WTC11 (cell line): ENCODE measurements at regions not wholly inside any gene's neighbourhood (a gene's known extent, or its start where the extent isn't known, plus 50 kb on each side); places are given as distances from the start of the nearest gene placed in this dataset.
"Not testable (repeated sequence)": the region's sequence is repeated elsewhere in the genome, so short reads cannot be mapped to it uniquely, and the experiment has no call there.

ENCODE experiments used
- ATAC-seq: fragments of 200-7000 bp; cut with Tn5 transposase; 2 replicates; pipeline ENCODE4 v1.10.0; 2021; ENCODE audit warnings: mild to moderate bottlenecking, moderate library complexity
- CTCF ChIA-PET: fragments of 300-600 bp; sonication (Branson Sonifier 250); formaldehyde crosslinking; loops from one replicate; lab custom pipeline; 2021; ENCODE audit warnings: antibody characterized with exemption; lab: Charles Lee
- POLR2A ChIA-PET: fragments of 350-600 bp; sonication (Branson Sonifier 250); formaldehyde crosslinking; loops from one replicate; lab custom pipeline; 2021; ENCODE audit warnings: antibody characterized with exemption; lab: Charles Lee
- DNase-seq: peaks from one replicate; pipeline ENCODE4 v3.0.0; 2021; ENCODE audit warnings: low spot score
- H3K27ac Mint-ChIP-seq: 2 replicates; pipeline ENCODE4 v1.8.0; 2021; ENCODE audit warnings: mixed read lengths
- H3K27me3 Mint-ChIP-seq: 2 replicates; pipeline ENCODE4 v1.8.0; 2021; ENCODE audit warnings: low read depth, mild to moderate bottlenecking, moderate library complexity, mixed read lengths
- H3K36me3 Mint-ChIP-seq: 2 replicates; pipeline ENCODE4 v1.8.0; 2021; ENCODE audit warnings: mixed read lengths
- H3K4me1 Mint-ChIP-seq: 2 replicates; pipeline ENCODE4 v1.8.0; 2022; ENCODE audit warnings: mixed read lengths
- H3K4me3 Mint-ChIP-seq: 2 replicates; pipeline ENCODE4 v1.8.0; 2021; ENCODE audit warnings: mild to moderate bottlenecking, moderate library complexity, mixed read lengths
- H3K9me3 Mint-ChIP-seq: 2 replicates; pipeline ENCODE4 v1.8.0; 2021; ENCODE audit warnings: mixed read lengths
- ATF3 ChIP-seq: sonication (generic); formaldehyde crosslinking; conservative IDR thresholded peaks from 2 replicates; pipeline ENCODE4 v1.8.1; 2022; ENCODE audit warnings: mild to moderate bottlenecking, missing genetic modification reagents
- ERG ChIP-seq: fragments of 250-450 bp; sonication (Bioruptor Pico); IDR thresholded peaks from 2 replicates; pipeline ENCODE4 v1.8.0; 2021; ENCODE audit warnings: mild to moderate bottlenecking
- ESRRA ChIP-seq: sonication (generic); formaldehyde crosslinking; IDR thresholded peaks from 2 replicates; pipeline ENCODE4 v1.8.1; 2022; ENCODE audit warnings: mild to moderate bottlenecking, missing genetic modification reagents, borderline replicate concordance
- FOXK1 ChIP-seq: sonication (generic); formaldehyde crosslinking; IDR thresholded peaks from 2 replicates; pipeline ENCODE4 v1.8.0; 2022; ENCODE audit warnings: mild to moderate bottlenecking, moderate library complexity, missing genetic modification reagents
- GRHL2 ChIP-seq: fragments of 250-450 bp; sonication (Bioruptor Pico); IDR thresholded peaks from 2 replicates; pipeline ENCODE4 v1.8.0; 2022; ENCODE audit warnings: mild to moderate bottlenecking, moderate library complexity; ENCODE audit not compliant: insufficient replicate concordance, severe bottlenecking
- MYBL2 ChIP-seq: sonication (generic); formaldehyde crosslinking; IDR thresholded peaks from 2 replicates; pipeline ENCODE4 v1.8.1; 2023; ENCODE audit warnings: mild to moderate bottlenecking, moderate library complexity, missing genetic modification reagents
- NFYB ChIP-seq: sonication (generic); formaldehyde crosslinking; conservative IDR thresholded peaks from 2 replicates; pipeline ENCODE4 v1.8.0; 2022; ENCODE audit warnings: low read depth, missing genetic modification reagents
- OVOL2 ChIP-seq: fragments of 250-450 bp; sonication (Bioruptor Pico); IDR thresholded peaks from 2 replicates; pipeline ENCODE4 v1.9.0; 2021; ENCODE audit warnings: mild to moderate bottlenecking, borderline replicate concordance
- RELA ChIP-seq: sonication (generic); formaldehyde crosslinking; IDR thresholded peaks from 2 replicates; pipeline ENCODE4 v1.8.1; 2022; ENCODE audit warnings: missing genetic modification reagents, mild to moderate bottlenecking, borderline replicate concordance
- RORB ChIP-seq: fragments of 250-450 bp; sonication (Bioruptor Pico); IDR thresholded peaks from 2 replicates; pipeline ENCODE4 v1.9.0; 2021; ENCODE audit warnings: mild to moderate bottlenecking
- SOX15 ChIP-seq: fragments of 250-450 bp; sonication (Bioruptor Pico); IDR thresholded peaks from 2 replicates; pipeline ENCODE4 v1.9.0; 2021; ENCODE audit warnings: mild to moderate bottlenecking
- TEAD1 ChIP-seq: sonication (generic); formaldehyde crosslinking; IDR thresholded peaks from 2 replicates; pipeline ENCODE4 v1.8.0; 2022; ENCODE audit warnings: mild to moderate bottlenecking, missing genetic modification reagents
- USF2 ChIP-seq: sonication (generic); formaldehyde crosslinking; IDR thresholded peaks from 2 replicates; pipeline ENCODE4 v1.8.1; 2023; ENCODE audit warnings: mild to moderate bottlenecking, missing genetic modification reagents, moderate library complexity
- ZBTB21 ChIP-seq: sonication (generic); formaldehyde crosslinking; IDR thresholded peaks from 2 replicates; pipeline ENCODE4 v1.8.1; 2023; ENCODE audit warnings: mild to moderate bottlenecking, missing genetic modification reagents, borderline replicate concordance
- ZNF416 ChIP-seq: fragments of 250-450 bp; sonication (Bioruptor Pico); IDR thresholded peaks from 2 replicates; pipeline ENCODE4 v1.9.0; 2021; ENCODE audit warnings: mild to moderate bottlenecking, inconsistent platforms
- ZNF423 ChIP-seq: fragments of 250-450 bp; sonication (Bioruptor Pico); IDR thresholded peaks from 2 replicates; pipeline ENCODE4 v2.1.2; 2022; ENCODE audit warnings: mild to moderate bottlenecking, moderate library complexity
- ZNF425 ChIP-seq: fragments of 250-450 bp; sonication (Bioruptor Pico); conservative IDR thresholded peaks from 2 replicates; pipeline ENCODE4 v1.9.0; 2021; ENCODE audit warnings: mild to moderate bottlenecking
- ZNF671 ChIP-seq: fragments of 250-450 bp; sonication (Bioruptor Pico); IDR thresholded peaks from 2 replicates; pipeline ENCODE4 v1.8.0; 2021; ENCODE audit warnings: mild to moderate bottlenecking

GRCh38 chr4:187393531-187394344 lies 601.8 kb upstream of the ZFP42 start:
- H3K27ac Mint-ChIP-seq, result no peak overlapping the region
- ATAC-seq, result no peak
- no peaks in the 10 kb centered on the region; the same call in 1 of the 2 replicates for H3K4me1 Mint-ChIP-seq
- TF ChIP-seq ATF3 (CRISPR knock-in tag) (no peak), ZNF416 (CRISPR knock-in tag) (no peak)
- H3K4me3 Mint-ChIP-seq, result no peak overlapping the region
- no peak for DNase-seq
- ChIA-PET CTCF (no interaction called here), POLR2A (no interaction called here)
- no peaks in the 10 kb centered on the region for H3K27me3 Mint-ChIP-seq
- no peaks in the 10 kb centered on the region for H3K36me3 Mint-ChIP-seq
- no peaks in the 10 kb centered on the region for H3K9me3 Mint-ChIP-seq

GRCh38 chr4:187396106-187396505 lies 599.5 kb upstream of the ZFP42 start:
- no peak for TF ChIP-seq TEAD1
- TF ChIP-seq SOX15 (CRISPR knock-in tag), result no peak
- no peak for TF ChIP-seq ESRRA (CRISPR knock-in tag)
- no peak for TF ChIP-seq MYBL2 (CRISPR knock-in tag)
- no peak for TF ChIP-seq FOXK1
- TF ChIP-seq ZNF671, result no peak
- no peak for TF ChIP-seq ERG (CRISPR knock-in tag)
- TF ChIP-seq GRHL2, result no peak
- no peak for TF ChIP-seq RELA (CRISPR knock-in tag)
- TF ChIP-seq ZBTB21 (CRISPR knock-in tag), result no peak
- no peak for TF ChIP-seq USF2 (CRISPR knock-in tag)
- TF ChIP-seq ZNF423 (CRISPR knock-in tag), result no peak
- no peak for TF ChIP-seq ZNF425 (CRISPR knock-in tag)
- no peak for TF ChIP-seq RORB
- no peak for TF ChIP-seq NFYB (CRISPR knock-in tag)
- TF ChIP-seq OVOL2 (CRISPR knock-in tag), result no peak
- H3K36me3 Mint-ChIP-seq, result no peaks in the 10 kb centered on the region
- DNase-seq (no peak), ATAC-seq (no peak; the same call in 1 of the 2 replicates)
- POLR2A ChIA-PET, result no interaction called here
- CTCF ChIA-PET, result interaction anchor here (1.0 kb wide), 1 partner anchor 16 kb away, joined by 4 read pairs; no protein-coding TSS in a partner anchor
- no peaks in the 10 kb centered on the region; the same call in 1 of the 2 replicates for H3K4me1 Mint-ChIP-seq
- H3K9me3 Mint-ChIP-seq, result no peaks in the 10 kb centered on the region
- no peak overlapping the region for H3K27ac Mint-ChIP-seq
- no peak overlapping the region for H3K4me3 Mint-ChIP-seq
- H3K27me3 Mint-ChIP-seq, result no peaks in the 10 kb centered on the region

GRCh38 chr4:187408447-187408846 lies 587.1 kb upstream of the ZFP42 start:
- H3K4me1 Mint-ChIP-seq, H3K27me3 Mint-ChIP-seq, ATAC-seq, H3K27ac Mint-ChIP-seq, H3K36me3 Mint-ChIP-seq, DNase-seq, POLR2A ChIA-PET, CTCF ChIA-PET, H3K4me3 Mint-ChIP-seq: not testable (repeated sequence)
- H3K9me3 Mint-ChIP-seq, result peaks cover 27% of the 10 kb centered on the region
